NCI-H2196 (cell line): ENCODE measurements at regions not wholly inside any gene's neighbourhood (a gene's known extent, or its start where the extent isn't known, plus 50 kb on each side); places are given as distances from the start of the nearest gene placed in this dataset.
"Not testable (repeated sequence)": the region's sequence is repeated elsewhere in the genome, so short reads cannot be mapped to it uniquely, and the experiment has no call there.

Source experiments
- DNase-seq: peaks from one replicate; lab custom pipeline; 2025; ENCODE audit not compliant: unreplicated experiment; lab: John Stamatoyannopoulos, UW

GRCh38 chr1:172834609-172835008, 175.7 kb downstream of the FASLG start:
- no peak for DNase-seq

DNA sequence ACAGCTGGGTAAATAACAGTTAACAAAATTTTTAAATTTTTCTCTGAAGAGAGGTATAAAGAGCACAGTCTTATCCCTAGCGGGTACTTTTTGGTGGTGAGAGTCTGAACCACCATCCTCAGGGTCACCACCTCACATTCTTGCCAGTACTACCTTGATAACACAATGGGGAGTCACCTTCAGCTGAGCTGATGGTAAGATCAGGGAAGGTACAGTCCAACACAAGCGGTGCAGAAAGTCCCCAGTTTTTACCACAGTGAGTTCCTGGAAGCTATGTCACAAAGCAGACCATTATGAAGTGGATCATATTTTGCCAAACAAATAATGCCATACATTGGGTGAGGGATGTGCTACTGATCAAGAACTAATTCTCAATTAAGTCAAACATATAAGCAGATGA, 176.9 kb downstream of the FASLG start:
- no peak for DNase-seq

GRCh38 chr1:172837816-172838679, 179.1 kb downstream of the FASLG start:
- no peak for DNase-seq

GRCh38 chr1:172838680-172839313, 179.9 kb downstream of the FASLG start:
- DNase-seq: no peak

GRCh38 chr1:172839639-172840038, 180.7 kb downstream of the FASLG start:
- not testable (repeated sequence) for DNase-seq

DNA sequence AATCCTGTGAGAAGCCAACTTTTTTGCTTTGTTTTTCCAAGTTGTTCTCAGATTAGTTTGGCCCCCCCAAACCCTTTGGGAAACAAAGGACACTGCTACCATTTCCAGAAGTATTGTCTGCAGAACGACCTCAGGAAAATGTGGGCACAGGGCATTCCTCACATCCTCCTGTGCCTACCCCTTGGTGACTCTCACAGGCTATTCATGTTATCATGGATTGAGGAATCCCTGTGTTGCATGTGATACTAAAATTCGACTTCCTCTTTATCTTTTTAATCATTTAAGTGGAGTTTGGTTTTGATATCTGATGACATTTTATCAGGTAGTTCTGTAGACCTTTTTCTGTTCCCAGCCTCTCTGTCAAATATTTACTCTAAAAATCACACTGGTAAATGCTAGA, 184.5 kb downstream of the FASLG start:
- no peak for DNase-seq

- no peak for DNase-seq
These were observed 186.5 kb downstream of the FASLG start for GRCh38 chr1:172845371-172845770.

- DNase-seq: no peak
These were observed 187.0 kb downstream of the FASLG start for GRCh38 chr1:172845865-172846264.

- not testable (repeated sequence) for DNase-seq
These were observed 188.9 kb downstream of the FASLG start for GRCh38 chr1:172847814-172848213.

GRCh38 chr1:172849653-172850052, 190.8 kb downstream of the FASLG start:
- DNase-seq: no peak

GRCh38 chr1:172851077-172851476, 192.2 kb downstream of the FASLG start:
- DNase-seq: no peak

DNA sequence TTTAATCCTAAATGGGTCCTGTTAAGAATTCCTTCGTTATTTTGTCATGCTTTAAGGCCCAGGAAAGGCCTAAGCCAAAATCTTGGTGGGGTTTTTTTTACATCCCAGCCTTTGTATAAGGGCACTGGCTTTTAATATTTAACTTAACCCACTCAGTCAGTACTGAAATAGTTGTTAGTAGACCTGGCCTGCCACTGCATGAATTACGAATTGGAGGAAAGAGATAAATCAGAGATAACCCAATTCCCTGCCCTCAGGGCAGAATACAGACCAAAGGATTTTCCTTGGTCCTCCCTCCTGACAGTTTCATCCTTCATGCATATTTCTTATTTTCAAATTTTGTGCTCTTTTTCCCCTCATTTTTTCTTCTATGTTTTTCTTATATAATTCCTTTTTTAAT, 193.0 kb downstream of the FASLG start:
- no peak for DNase-seq

DNA sequence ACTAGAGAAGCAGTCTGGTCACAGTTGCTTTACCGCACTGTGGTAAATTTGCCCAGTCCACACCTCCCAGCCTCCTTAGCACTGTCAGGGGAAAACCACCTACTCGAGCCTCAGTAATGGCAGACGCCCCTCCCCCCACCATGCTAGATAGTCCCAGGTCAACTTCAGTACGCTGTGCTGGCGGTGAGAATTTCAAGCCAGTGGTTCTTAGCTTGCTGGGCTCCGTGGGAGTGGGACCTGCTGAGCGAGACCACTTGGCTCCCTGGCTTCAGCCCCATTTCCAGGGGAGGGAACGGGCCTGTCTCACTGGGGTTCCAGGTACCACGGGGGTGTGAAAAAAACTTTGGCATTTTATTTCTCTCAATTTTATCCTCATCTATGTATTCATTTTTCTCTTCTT, 194.8 kb downstream of the TNFSF18 start:
- DNase-seq: not testable (repeated sequence)

DNA sequence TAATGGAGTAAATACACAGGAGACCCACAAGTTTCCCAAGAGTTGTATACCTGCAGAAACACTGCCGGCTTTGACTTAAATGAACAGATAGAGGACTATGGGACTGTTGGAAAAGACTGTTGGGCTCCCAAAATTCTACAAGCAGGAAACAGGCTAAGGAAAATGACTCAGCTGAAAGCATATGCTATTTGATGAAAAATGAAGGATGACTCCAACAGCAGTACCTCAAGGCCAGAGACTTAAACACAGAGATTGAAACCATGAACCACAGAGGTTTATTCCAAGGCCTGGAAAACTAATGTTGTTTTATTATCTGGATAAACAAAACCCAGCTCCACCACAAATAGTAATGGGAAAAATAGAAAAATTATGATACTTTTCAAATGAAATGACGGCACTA, 187.7 kb downstream of the TNFSF18 start:
- DNase-seq: no peak

DNA sequence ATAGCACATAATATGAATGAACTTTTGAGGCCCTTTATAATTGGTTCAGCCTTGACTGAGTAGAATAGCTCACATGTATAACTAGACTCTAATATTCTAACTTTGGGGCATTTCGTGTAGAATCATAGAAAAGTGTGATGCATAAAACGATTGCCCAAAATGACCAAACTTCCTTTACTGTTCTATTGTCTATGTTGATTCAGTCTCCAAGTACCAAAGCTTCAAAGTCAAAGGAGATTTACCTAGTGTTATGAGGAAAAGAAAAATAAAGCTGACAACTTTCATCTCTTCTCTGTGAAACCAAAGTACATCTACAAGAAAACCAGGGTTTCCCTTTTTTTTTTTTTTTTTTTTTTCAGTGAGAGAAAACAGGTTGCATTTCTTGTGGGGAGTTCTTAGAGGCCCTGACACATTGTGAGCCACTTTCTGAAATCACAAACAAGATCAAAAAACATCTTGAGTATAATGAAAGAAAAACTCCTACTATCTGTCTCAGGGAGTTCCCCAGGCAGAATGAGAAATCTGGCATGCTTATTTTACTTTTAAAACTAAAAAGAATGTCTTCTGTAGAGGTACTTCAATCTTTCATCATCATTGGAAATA, 183.4 kb downstream of the TNFSF18 start:
- DNase-seq: no peak

GRCh38 chr1:172870901-172871606, 179.7 kb downstream of the TNFSF18 start:
- DNase-seq: no peak

DNA sequence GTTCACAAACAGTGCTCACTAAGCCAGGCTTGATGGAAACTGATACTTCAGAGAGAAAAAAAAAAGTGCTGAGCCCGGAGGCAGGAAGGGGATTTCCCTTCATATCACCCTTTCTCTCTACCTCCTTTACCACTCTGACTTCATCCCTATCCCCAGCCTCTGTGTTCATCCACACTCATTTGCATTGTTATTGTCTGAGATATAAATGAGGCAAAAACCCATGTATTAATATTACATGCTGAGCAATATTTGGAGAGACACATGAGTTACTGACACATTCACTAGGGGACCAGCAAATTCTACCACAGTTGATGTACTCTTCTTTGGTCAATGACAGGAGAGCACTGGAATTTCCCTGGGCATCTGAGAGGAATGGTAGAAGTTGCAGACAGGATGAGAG, 175.8 kb downstream of the TNFSF18 start:
- no peak for DNase-seq

DNA sequence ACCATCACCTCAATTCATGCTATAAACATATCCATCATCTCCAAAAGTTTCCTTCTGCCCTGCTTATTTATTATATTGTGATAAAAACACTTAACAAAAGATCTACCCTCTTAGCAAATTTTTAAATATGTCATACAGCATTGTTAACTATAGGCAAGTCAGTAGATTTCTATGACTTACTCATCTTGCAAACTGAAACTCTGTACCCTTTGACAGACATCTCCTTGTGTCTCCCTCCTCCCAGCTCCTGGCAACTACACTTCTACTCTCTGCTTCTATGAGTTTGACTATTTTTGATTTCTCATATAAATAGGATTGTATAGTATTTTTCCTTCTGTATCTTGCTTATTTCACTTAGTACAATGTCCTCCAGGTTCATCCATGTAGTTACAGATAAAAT, 174.8 kb downstream of the TNFSF18 start:
- DNase-seq: no peak

- DNase-seq: no peak
These were observed 168.4 kb downstream of the TNFSF18 start for GRCh38 chr1:172882385-172882784.

GRCh38 chr1:172882791-172883386, 167.9 kb downstream of the TNFSF18 start:
- DNase-seq: no peak

- no peak for DNase-seq
These were observed 167.4 kb downstream of the TNFSF18 start for GRCh38 chr1:172883387-172883791.
